Inflammatory macrophage (primary cell): ENCODE measurements at regions not wholly inside any gene's neighbourhood (a gene's known extent, or its start where the extent isn't known, plus 50 kb on each side); places are given as distances from the start of the nearest gene placed in this dataset.

Experiments used
- DNase-seq, 2 donors: peaks; one replicate each; pipeline ENCODE4 v3.0.0-alpha.2; 2020 to 2022

DNA sequence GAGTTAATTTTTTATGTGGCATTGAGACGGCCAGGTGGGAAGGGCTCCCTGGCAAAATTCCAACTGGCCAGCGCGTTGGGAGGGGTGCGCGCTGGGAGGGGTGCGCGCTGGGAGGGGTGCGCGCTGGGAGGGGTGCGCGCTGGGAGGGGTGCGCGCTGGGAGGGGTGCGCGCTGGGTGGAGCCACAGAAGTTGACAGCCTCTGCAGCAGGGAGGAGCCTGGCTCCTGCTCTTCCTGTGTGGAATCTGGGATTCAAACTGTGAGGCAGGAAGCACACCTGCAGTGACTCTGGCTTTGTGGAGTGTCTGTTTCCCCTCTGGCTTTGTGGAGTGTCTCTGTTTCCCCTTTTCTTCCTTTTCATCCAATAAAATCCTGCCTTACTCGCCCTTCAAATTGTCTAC is 147.9 kb upstream of the CBLN2 start:
- DNase-seq, result no peak

DNA sequence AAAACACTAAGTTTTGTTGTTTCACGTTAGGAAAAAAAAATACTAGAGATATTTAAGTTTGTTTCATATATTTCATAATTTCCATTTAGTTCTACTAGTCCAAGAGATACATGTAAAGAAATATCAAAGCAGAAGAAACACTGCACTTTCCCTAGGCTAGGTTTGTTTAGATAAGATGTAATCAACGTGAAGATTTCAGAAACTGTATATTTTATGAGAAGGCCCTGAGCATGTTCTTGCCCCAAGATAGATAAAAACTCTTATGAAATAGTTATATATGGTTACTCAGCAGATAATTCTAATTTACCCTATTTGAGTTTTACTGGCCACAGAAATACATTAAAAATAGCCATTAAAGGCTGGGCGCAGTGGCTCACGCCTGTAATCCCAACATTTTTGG is 143.6 kb upstream of the CBLN2 start:
- DNase-seq, result no peak

DNA sequence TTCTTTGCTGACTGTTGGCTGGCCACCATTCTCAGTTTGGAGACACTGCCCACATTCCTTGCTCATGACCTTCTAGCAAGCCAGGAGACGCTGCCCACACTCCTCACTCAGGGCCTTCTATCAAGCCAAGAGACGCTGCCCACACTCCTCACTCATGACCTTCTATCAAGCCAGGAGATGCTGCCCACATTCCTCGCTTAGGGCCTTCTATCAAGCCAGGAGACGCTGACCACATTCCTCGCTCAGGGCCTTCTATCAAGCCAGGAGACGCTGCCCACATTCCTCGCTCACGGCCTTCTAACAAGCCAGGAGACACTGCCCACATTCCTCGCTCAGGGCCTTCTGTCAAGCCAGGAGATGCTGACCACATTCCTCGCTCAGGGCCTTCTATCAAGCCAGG is 131.3 kb upstream of the CBLN2 start:
- no peak for DNase-seq

DNA sequence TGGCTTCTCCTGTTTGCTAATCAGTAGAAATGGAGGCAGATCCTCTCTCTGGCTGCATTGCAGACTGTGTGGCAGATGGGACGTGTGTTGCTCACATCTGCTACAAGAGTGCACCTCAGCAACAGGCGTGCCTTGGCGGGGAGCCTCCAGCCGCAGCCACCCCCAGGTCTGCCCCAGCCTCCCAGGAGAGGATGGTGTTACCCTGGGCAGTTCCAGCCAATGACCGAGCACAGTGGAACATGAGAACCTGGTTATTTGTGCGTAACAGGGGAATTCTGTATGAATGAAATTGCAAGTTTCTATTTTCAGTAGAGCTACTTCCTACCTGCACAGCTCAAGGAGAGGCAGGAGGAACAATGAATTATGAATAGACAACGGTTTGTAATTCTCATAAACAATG is 130.6 kb upstream of the CBLN2 start:
- no peak for DNase-seq

DNA sequence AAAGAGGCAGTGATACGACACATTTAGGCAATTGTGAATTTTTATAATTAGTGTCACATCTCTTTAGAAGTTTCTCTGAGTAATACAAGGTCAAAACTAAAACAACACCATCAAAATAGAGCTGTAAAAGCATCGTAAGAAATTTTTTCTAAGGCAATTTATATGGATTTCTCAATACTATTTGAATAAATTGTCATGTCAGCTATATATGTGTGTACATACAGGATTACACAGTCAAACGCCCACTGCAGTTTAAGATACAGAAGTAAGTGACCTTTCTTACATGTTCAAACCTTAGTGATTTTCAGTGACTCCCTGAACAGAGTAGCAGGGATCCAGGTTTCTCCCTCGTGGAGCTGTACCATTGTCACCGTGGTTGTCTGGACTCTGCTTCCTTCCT is 129.1 kb upstream of the CBLN2 start:
- no peak for DNase-seq

DNA sequence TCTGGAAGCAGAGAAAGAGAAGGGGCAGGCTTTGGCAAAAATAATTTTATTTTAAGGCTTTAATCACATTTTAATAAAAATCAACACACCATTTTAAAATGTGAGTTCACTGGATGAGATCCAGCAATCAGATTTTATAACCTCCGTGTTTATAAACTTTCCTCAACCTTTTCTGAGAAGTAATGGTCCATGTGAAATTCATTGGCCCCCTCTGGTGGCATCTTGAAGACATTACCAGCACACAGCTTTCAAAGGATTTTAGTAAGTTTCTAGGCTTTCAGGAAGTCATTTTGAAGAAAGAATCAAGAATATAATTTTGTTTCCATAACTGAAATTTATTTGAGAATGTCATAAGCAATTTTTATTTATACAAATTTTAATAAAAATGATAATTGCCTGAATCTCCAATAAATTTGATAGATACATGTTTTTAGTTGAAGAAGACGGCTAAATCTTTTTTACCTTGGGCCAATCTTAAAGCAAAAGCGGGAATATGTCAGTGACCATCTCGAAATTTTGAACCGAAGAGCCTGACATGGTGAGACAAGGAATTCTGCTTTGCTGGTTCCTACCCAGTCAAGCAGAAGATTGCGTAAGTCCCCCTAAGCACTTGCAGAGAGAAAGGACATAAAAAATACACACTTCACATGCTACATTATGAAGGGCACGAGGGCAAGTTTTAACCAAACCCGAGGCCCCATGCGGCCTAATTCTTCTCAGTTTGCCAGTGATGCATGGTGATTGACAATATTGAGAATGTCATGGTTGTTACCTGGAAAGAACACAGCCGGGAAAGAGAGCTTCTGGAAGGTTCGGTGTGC is 128.4 kb upstream of the CBLN2 start:
- peak; percentile 26 to 49 for DNase-seq

DNA sequence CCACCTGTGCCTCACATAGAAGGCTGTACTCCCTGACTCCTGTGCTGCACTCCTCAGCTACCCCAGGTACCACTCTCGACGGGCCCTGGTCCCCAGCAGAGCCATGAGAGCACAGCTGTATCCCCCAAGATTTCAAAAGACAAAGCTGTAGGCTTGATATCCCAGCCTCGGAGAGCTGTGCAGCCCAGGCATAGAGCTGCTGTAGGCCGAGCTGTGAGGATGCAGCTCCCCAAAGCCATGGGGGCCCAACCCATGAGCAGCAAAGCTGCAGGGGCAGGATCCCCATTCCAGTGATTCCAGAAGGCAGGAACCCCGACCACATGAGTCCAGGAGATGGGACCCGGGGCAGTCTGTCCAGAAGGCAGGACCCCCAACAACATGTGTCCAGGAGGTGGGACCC is 123.8 kb upstream of the CBLN2 start:
- no peak for DNase-seq

DNA sequence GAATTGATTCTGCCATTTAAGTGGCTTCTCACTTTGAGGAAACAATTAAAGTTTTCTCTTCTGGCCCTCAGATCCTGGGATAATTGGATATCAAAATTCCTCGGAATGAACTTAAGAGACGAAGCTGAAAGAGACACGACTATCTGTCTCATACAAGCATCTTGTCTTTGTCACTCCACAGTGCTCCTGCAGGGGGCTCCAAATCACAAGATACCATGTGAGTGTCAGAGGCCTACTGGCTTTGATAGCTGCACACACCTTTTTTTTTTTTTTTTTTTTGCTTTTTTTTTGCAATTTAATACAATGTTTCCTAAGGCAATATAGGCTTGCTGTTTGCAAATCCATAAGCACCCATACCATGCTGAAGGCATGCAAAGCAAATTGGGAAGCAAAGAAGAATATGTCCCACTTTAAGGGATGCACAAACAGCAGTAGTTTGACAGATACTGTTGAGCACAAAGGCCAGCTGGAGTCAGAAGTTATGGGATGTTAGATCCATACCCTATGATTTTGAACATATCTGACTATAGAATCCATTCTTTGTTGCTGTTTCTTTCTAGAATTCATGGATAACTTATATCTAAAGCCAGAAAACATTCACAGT is 109.0 kb upstream of the CBLN2 start:
- peak; percentile 31 to 39 for DNase-seq

DNA sequence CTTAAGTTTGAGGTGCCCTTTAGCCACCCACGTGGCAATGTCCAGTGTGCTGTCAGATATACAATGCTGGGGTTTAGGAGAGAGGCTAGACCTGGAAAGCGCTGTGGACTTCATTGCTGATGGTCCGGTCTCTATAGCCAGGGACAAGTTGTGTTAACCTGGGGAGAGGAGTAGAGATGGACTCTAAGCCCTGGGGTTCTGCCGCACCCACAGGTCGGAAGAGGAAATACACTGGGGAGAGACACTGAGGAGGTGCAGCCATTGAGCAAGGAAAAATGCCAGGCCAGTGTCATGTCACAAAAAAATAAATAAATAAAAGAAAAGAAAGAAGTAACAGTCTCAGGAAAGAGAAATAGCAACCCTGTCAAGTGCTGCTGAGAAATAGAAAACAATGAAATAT is 106.9 kb upstream of the CBLN2 start:
- DNase-seq, result no peak

DNA sequence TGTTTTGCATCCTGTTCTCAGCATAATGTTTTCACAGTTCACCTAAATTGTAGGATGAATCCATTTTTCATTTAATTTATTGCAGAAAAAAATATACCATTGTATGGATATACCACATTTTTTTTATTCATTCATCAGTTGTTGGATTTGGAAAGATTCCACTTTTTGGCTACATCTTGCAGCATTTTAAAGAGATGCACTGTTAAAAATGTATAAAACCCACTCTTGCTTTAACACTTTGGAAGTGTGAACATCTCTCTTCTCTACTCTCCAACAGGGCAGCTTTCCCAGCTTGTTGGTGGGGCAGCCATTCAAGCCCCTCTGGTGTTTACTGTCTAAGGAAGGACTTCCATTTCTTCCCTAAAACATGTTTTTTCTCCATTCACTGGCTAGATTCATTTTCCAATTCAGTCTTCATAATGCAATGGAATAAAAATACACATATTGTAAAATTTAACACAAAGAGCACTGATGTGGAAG is 104.4 kb upstream of the CBLN2 start:
- DNase-seq, result no peak

DNA sequence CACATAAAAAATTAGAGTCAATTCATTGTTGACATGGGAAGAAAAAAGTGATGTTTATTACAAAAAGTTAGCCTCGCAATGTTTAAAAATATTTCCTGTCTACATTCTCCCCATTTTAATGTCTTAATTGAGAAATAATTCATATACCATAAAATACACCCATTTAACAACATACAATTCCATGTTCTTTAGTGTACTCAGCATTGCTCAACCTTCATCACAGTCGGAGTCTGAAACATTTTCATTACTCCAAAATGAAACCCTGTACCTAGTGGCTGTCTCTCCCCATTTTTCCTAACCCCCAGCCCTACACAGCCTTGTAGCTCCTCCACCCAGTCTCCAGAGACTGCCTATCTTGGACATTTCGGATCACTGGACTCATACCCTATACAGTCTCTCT is 103.9 kb upstream of the CBLN2 start:
- DNase-seq, result no peak

DNA sequence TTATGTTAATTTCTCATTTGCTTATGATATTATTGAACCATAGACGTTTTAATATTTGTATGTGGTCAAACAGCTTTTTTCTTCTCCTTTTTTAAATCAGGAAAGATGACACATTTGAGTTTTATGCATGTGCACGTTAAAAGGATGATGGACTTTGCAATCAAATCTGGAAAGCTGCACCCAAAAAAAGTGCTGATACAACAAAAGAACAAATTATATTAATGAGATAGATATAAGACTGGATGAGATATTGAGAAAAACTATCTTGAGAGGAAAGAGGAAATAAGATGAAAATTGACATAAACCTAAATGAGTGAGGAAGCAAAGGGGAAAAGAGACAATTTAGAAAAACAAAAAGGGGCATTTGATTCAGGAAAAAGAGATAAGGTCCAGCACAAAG is 96.4 kb upstream of the CBLN2 start:
- DNase-seq, result no peak

DNA sequence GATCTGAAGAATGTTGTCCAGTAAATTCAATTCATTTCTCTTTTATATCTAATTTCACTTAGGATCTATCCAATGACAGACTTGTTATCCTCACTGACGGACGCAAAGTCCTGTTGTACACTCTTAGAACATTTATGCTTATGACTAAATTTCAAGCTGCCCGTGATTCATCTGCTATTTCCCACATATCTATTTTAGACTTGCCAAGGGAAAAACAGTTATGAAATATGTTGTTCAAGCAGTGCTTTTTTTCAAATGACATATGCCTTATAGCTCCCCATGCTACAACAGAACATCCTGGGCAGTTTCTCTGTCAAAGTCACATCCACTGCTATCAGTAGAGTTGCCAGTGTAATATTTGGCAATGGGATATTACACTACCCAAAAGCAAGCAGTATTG is 94.2 kb upstream of the CBLN2 start:
- no peak for DNase-seq

DNA sequence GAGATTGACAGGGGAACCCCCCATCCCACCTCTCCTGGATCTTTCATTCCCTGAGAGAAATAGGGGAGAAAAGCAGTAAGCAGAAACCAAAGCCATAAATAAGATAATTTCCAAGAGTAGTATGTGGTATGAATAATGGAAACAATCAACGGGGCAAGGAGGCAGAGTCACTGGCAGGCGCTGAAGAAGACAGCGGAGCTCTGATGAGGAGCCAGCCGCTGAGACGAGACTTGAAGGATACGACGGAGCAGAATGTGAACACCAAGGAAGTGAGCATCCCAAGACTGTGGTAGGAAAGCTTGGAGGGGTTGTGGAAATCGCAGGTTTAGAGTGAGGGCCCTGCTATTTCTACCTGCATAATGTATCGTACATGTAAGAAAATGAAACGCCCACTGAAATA is 93.6 kb upstream of the CBLN2 start:
- no peak for DNase-seq

DNA sequence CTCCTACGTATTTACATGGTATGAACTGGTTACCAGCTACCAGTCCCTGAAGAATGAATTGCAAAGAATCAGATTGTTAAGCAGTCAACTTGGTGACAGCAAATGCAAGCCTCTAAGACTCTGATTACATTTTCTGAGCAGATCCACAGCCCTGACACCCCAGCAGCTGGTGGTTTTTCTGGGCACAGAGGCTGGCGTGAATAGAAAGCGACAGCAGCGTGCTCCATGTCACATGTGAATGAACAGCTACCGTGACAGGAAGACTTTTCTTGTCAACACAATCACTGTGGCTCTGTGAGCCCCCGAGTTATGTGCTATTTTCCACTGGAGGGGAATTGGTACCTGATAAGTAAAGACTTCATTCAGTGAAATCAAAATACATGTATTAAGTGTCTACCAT is 93.2 kb upstream of the CBLN2 start:
- no peak for DNase-seq

DNA sequence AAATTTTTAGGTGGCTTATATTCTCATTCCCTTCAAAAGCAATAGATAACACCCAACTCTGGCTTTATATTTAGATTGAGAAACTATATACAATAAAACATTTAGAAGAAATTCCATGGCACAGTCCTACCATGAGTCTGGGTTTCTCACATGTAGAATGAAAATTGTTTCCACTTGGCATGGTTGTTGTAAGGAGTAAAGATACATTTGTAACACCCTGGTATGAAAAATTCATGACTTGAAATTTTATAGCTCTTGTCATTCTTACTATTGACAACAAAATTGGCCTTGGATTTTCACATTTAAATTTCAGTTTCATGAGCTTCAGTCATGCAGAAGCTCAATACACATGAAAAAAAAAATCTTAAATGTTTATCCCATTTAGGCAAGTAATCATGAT is 92.5 kb upstream of the CBLN2 start:
- DNase-seq, result no peak

DNA sequence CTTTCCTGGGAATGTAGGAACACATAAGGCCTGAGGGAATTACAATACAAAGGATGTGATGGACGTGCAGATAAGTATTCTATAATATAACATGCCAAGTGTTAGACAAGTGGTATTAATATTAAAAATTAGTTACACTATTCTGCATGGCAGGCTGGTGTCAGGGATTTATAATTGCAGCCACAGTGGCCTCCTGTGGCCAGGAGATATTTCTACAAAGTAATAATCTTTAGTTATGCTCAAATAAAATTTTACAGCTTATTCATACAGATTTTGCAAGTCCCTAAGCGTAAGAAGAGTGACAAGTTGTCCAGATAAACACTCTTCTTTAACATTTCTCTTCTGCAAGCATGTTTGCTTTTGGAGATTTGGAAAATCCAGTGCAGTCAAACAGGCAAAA is 90.4 kb upstream of the CBLN2 start:
- no peak for DNase-seq

DNA sequence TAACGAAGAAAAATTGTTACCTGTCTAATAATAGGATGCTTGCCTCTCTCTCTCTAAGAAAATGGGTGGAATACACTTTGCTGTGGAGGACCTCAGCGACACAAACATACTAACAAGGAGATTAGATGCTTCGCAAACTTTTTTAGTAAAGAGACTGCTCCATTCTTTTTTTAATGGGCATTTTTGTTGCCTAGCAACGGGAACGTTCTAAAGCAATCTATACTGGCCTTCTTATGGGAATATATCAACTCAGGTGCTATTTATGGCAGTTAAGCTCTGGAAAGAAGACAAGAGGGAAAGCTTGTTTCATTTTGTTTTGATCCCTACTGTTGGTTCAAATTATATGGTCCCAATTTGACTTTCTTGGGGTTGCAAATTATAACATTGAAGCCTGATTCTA is 86.8 kb upstream of the CBLN2 start:
- no peak for DNase-seq

DNA sequence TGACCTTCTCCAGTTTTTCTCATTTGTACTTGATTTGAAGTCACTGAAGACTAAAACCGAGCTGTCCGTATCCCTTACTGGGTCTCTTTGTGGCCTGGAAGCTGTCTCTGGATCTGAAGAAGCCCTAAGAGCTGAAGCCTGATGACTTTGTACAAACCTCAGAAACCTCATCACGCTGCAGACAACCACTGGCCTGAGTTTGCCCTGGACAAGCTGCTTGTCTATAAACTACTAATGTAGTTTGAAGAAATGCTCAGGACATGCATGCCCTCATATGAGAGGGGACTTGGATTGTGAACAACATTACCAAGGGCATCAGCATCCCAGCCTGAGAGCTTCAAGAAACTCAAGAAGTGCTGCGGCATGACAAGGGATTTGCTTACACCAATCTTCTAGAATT is 79.3 kb upstream of the CBLN2 start:
- no peak for DNase-seq

DNA sequence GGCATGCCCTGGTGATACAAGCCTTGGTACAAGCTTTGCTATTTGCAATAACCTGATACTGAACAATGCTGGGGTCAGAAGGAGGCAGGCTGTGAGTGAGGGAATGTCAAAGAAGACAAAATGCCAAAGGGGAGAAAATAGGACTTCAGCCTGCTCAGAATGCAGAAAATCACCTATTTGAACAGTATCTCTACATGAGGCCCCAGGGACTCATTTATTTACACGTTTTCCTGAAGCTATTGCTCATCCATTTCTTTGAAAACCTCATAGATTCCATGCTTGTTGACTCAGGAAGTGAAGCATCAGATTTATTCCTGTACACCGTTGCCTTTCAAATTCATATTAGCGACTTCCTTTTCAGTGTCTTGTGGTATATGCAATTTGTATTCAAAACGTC is 69.4 kb upstream of the CBLN2 start:
- DNase-seq, result no peak

DNA sequence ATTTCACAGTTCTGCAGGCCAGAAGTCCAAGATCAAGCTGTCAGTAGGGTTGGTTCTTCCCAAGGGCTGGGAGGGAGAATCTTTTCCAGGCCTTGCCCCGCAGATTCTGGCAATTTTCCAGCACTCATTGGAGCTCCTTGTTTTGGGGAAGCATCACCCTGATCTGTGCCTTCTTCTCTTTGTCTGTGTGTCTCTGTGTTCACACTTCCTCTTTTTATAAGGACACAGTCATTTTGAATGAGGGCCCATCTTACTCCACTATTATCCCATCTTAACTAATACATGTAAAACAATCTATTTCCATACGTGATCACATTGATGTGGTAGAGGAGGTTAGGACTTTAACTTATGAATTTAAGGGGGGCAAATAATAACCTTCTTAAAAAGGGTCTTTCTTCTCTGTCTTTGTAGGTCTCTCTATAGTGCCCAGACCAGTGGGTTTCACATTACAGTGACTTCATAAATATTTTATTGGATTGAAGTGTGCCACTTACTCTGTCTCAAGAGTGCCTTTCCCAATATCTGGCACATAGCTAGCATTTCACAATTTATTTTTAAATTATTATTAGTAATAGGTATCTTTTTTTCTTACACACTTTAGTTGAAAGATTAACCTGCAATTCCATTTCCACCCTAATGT is 68.9 kb upstream of the CBLN2 start:
- DNase-seq, result peak; percentile 5 to 17

DNA sequence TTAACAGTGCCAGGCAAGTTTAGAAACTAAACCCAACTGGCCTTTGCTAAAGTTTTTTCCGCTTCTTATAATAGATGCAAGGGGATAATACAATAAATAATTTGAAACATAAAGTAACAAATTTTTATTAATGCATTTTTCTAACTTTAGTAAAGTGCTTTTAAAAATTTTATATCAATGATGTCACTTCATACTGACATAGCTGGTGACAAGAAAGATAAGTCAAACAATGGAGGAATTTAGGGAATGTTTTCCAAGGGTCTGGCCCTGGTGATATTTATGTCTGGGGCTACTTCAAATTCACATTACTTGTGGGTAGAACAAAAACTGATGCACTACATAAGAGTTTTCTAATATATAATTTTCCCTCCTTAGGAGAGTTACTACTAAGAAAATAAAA is 61.2 kb upstream of the CBLN2 start:
- no peak for DNase-seq

DNA sequence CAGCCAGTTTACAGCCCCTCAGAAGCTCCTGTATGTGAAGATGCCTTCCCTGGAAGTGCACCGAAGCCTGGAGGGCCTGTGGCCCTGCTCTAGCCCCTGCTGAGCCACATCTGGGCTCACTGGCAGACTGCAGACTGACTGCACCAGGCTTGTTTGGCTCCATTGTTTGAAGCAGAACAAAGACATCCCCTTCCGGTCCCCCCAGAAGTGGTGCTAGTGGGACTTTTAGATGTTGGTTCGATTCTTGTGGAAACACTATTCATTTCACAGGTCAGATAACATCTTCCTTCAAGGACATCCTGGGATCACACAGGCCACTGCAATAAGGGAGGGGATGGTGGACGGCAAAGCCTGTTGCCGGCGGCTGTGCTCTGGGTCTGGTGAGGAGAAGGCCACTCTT is 57.8 kb upstream of the CBLN2 start:
- no peak for DNase-seq

DNA sequence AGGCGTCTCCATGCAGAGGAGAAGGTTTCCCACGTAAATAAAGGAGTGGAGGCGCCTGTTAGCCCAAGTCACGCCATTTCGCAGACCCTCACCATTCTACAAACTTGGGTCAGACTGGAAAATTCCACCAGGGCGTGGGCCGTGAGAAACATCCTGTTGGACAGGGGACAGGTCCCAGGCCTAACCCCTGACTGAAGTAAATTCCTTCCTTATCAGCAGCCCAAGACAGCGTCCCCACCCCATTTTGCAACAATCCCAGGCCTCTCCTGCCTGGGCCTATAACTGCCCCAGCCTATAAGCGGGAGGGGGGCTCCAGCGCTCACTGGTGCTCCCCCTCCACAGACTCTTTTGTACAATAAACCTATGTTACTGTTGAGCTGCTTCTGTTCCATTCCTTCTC is 57.3 kb upstream of the CBLN2 start:
- DNase-seq, result no peak
